Ishikawa (cell line): ENCODE measurements at regions not wholly inside any gene's neighbourhood (a gene's known extent, or its start where the extent isn't known, plus 50 kb on each side); places are given as distances from the start of the nearest gene placed in this dataset.

Experiments
- CEBPB ChIP-seq: IDR thresholded peaks from 2 replicates; pipeline ENCODE4 v1.6.1; 2012
- EGR1 ChIP-seq: IDR thresholded peaks from 2 replicates; pipeline ENCODE4 v1.6.1; 2012
- EP300 ChIP-seq: IDR thresholded peaks from 2 replicates; pipeline ENCODE4 v1.6.1; 2012; ENCODE audit warnings: borderline replicate concordance
- MAX ChIP-seq: IDR thresholded peaks from 2 replicates; pipeline ENCODE4 v1.6.1; 2012
- RAD21 ChIP-seq: IDR thresholded peaks from 2 replicates; pipeline ENCODE4 v1.6.1; 2012; ENCODE audit warnings: low read depth
- REST ChIP-seq: IDR thresholded peaks from 2 replicates; pipeline ENCODE4 v1.6.1; 2012; ENCODE audit warnings: low read depth, mild to moderate bottlenecking
- TAF1 ChIP-seq: IDR thresholded peaks from 2 replicates; pipeline ENCODE4 v1.6.1; 2012; ENCODE audit warnings: low read depth, mild to moderate bottlenecking
- TCF12 ChIP-seq: IDR thresholded peaks from 2 replicates; pipeline ENCODE4 v1.6.1; 2012; ENCODE audit warnings: low read depth
- YY1 ChIP-seq: IDR thresholded peaks from 2 replicates; pipeline ENCODE4 v1.6.1; 2012; ENCODE audit warnings: low read depth
- ZBTB7A ChIP-seq: IDR thresholded peaks from 2 replicates; pipeline ENCODE4 v1.6.1; 2012; ENCODE audit warnings: low read depth

- TF ChIP-seq CEBPB (no peak), YY1 (no peak), REST (no peak), TCF12 (no peak), EGR1 (no peak), ZBTB7A (no peak), EP300 (no peak), MAX (no peak), TAF1 (no peak), RAD21 (no peak)
Observed at GRCh38 chr14:101301011-101301410, 260.3 kb upstream of the DIO3 start.
